Panc1 (cell line): ENCODE measurements at regions not wholly inside any gene's neighbourhood (a gene's known extent, or its start where the extent isn't known, plus 50 kb on each side); places are given as distances from the start of the nearest gene placed in this dataset.

Experiments
- ATAC-seq: fragments of 200-7000 bp; cut with Tn5 transposase; 2 replicates; pipeline ENCODE4 v1.9.1; 2020; ENCODE audit warnings: mild to moderate bottlenecking, moderate library complexity
- BruUV-seq: library from RNA; stranded (reverse); fragments of 400-500 nt; replicated peaks from 2 replicates; lab custom pipeline; 2021; lab: Mats Ljungman, UMichigan
- CTCF ChIA-PET: fragments of 300-600 bp; sonication (Branson Sonifier 250); formaldehyde crosslinking; loops from one replicate; lab custom pipeline; 2022; ENCODE audit warnings: antibody characterized with exemption; lab: Charles Lee
- POLR2A ChIA-PET: fragments of 300-600 bp; sonication (Branson Sonifier 250); formaldehyde crosslinking; loops from one replicate; lab custom pipeline; 2022; ENCODE audit warnings: antibody characterized with exemption; lab: Charles Lee
- DNase-seq: peaks from one replicate; pipeline ENCODE4 v3.0.0-alpha.2; 2010; ENCODE audit warnings: low read depth, low spot score
- H3K27ac ChIP-seq: 2 replicates; pipeline ENCODE4 v1.5.1; 2011; ENCODE audit warnings: mild to moderate bottlenecking, low read length, inconsistent platforms
- H3K27me3 ChIP-seq: fragments of 200-500 bp; sonication (Bioruptor generic); 2 replicates; pipeline ENCODE4 v1.6.0; 2014; ENCODE audit warnings: low read length, inconsistent platforms; ENCODE audit not compliant: control insufficient read depth, insufficient read depth
- H3K36me3 ChIP-seq: fragments of 200-500 bp; sonication (Bioruptor generic); 2 replicates; pipeline ENCODE4 v1.5.1; 2014; ENCODE audit warnings: inconsistent platforms, mild to moderate bottlenecking, low read length, moderate library complexity; ENCODE audit not compliant: control insufficient read depth, insufficient read depth
- H3K4me1 ChIP-seq: 2 replicates; pipeline ENCODE4 v1.5.1; 2011; ENCODE audit warnings: inconsistent platforms, mild to moderate bottlenecking, low read length, moderate library complexity; ENCODE audit not compliant: control insufficient read depth, insufficient read depth
- H3K4me3 ChIP-seq, 2 experiments: 2 replicates each; pipeline ENCODE4 v1.5.1; 2011 to 2012; ENCODE audit warnings: low read depth in 2 of 2, low read length in 2 of 2, mild to moderate bottlenecking in 2 of 2, inconsistent platforms in 1 of 2, moderate library complexity in 1 of 2
- H3K9me3 ChIP-seq: fragments of 200-500 bp; sonication (Bioruptor generic); 2 replicates; pipeline ENCODE4 v1.5.1; 2014; ENCODE audit warnings: low read depth, mild to moderate bottlenecking, inconsistent platforms, low read length, moderate library complexity; ENCODE audit not compliant: control insufficient read depth, insufficient read depth
- POLR2AphosphoS5 ChIP-seq: IDR thresholded peaks from 2 replicates; pipeline ENCODE4 v1.6.1; 2012; ENCODE audit warnings: mild to moderate bottlenecking, low read depth, low read length, moderate library complexity
- SIN3A ChIP-seq: IDR thresholded peaks from 2 replicates; pipeline ENCODE4 v1.6.1; 2012; ENCODE audit warnings: low read depth, mild to moderate bottlenecking, low read length, moderate library complexity, borderline replicate concordance; ENCODE audit not compliant: insufficient read depth
- TCF7L2 ChIP-seq: IDR thresholded peaks from 2 replicates; pipeline ENCODE4 v1.6.1; 2011; ENCODE audit warnings: mild to moderate bottlenecking, low read depth, low read length, inconsistent platforms
- in situ Hi-C: cut with HindIII; loops from 2 replicates; pipeline ENCODE4 v1.10.0; 2016; ENCODE audit warnings: low sequenced_read_pairs, low pct_unique_long_range_greater_than_20kb
- intact Hi-C: fragments of 100-400 bp; cut with micrococcal nuclease; formaldehyde crosslinking; loops from one replicate; pipeline ENCODE4 v1.10.0; 2022; ENCODE audit not compliant: unreplicated experiment
- TF ChIP-seq, protein P1 (sequence below), 2 experiments: IDR thresholded peaks; 2 replicates each; pipeline ENCODE4 v1.6.1; 2011 to 2012; ENCODE audit warnings: low read depth in 2 of 2, control low read depth in 1 of 2, low read length in 1 of 2, mild to moderate bottlenecking in 1 of 2, moderate library complexity in 1 of 2; ENCODE audit not compliant: insufficient read depth in 1 of 2
- TF ChIP-seq, protein P2 (sequence below): fragments of 450-650 bp; IDR thresholded peaks from 2 replicates; pipeline ENCODE4 v1.5.1; 2017; ENCODE audit warnings: mild to moderate bottlenecking

DNA sequence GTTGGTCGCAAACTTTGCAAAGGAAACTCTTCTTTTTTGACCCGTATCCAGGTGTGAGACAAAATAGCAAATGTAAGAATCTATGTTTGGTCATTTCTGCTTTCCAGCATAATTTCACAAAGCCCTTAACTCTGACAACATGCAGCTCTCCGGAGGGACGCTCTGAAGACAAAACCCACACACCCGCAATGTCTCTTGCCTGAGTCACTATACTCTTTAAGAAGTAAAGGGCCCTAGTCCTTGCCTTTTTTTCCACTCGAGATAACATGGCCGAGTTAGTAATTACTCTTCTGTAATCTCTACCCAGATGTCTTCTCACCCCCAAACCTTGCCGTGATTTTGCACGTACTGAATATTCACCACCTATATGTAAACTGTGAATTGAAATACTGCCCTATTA, 115.7 kb upstream of the ADAMTS9 start:
- CTCF ChIA-PET = no interaction called here
- TF ChIP-seq, protein P1, sequence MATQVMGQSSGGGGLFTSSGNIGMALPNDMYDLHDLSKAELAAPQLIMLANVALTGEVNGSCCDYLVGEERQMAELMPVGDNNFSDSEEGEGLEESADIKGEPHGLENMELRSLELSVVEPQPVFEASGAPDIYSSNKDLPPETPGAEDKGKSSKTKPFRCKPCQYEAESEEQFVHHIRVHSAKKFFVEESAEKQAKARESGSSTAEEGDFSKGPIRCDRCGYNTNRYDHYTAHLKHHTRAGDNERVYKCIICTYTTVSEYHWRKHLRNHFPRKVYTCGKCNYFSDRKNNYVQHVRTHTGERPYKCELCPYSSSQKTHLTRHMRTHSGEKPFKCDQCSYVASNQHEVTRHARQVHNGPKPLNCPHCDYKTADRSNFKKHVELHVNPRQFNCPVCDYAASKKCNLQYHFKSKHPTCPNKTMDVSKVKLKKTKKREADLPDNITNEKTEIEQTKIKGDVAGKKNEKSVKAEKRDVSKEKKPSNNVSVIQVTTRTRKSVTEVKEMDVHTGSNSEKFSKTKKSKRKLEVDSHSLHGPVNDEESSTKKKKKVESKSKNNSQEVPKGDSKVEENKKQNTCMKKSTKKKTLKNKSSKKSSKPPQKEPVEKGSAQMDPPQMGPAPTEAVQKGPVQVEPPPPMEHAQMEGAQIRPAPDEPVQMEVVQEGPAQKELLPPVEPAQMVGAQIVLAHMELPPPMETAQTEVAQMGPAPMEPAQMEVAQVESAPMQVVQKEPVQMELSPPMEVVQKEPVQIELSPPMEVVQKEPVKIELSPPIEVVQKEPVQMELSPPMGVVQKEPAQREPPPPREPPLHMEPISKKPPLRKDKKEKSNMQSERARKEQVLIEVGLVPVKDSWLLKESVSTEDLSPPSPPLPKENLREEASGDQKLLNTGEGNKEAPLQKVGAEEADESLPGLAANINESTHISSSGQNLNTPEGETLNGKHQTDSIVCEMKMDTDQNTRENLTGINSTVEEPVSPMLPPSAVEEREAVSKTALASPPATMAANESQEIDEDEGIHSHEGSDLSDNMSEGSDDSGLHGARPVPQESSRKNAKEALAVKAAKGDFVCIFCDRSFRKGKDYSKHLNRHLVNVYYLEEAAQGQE (IDR thresholded peaks at IDR 0.05; ENCODE audit: insufficient read depth in 1 of 2, low read depth in 2 of 2, low read length in 1 of 2) = no peak
- TF ChIP-seq POLR2AphosphoS5 = no peak
- no peak for TF ChIP-seq SIN3A
- TF ChIP-seq, protein P2, sequence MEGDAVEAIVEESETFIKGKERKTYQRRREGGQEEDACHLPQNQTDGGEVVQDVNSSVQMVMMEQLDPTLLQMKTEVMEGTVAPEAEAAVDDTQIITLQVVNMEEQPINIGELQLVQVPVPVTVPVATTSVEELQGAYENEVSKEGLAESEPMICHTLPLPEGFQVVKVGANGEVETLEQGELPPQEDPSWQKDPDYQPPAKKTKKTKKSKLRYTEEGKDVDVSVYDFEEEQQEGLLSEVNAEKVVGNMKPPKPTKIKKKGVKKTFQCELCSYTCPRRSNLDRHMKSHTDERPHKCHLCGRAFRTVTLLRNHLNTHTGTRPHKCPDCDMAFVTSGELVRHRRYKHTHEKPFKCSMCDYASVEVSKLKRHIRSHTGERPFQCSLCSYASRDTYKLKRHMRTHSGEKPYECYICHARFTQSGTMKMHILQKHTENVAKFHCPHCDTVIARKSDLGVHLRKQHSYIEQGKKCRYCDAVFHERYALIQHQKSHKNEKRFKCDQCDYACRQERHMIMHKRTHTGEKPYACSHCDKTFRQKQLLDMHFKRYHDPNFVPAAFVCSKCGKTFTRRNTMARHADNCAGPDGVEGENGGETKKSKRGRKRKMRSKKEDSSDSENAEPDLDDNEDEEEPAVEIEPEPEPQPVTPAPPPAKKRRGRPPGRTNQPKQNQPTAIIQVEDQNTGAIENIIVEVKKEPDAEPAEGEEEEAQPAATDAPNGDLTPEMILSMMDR = no peak
- no peak for TF ChIP-seq TCF7L2
- ATAC-seq (no peak), DNase-seq (no peak)
- intact Hi-C loops (no loop called here), in situ Hi-C loops (no loop called here)
- H3K27me3 ChIP-seq = no peaks in the 10 kb centered on the region
- BruUV-seq = no TSS peak
- no peak overlapping the region for H3K27ac ChIP-seq
- no peaks in the 10 kb centered on the region for H3K9me3 ChIP-seq
- H3K4me1 ChIP-seq = no peaks in the 10 kb centered on the region
- H3K4me3 ChIP-seq = no peak overlapping the region
- no peaks in the 10 kb centered on the region for H3K36me3 ChIP-seq
- POLR2A ChIA-PET = no interaction called here

DNA sequence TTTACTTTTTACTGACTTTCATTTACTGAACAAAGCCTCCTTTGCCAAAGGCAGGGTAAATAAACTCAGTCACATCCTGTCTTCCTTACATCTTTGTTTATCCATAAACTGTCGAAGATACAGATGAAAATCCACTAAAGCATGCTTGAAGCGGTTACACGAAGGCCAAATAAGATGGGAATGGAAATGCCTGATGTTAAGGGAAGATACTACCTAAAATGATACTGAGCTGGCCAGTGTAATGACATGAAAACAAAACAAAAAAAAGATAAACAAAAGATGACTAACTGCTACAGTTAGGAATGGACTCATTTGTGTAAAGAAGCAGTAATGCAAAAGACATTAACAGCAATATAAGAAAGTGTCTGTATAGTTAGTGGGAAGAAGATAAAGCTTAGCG, 114.7 kb upstream of the ADAMTS9 start:
- ChIA-PET POLR2A (no interaction called here), CTCF (no interaction called here)
- no peaks in the 10 kb centered on the region for H3K4me1 ChIP-seq
- ATAC-seq = no peak
- no peaks in the 10 kb centered on the region for H3K36me3 ChIP-seq
- intact Hi-C loops (no loop called here), in situ Hi-C loops (no loop called here)
- TF ChIP-seq, protein P2 = no peak
- TF ChIP-seq POLR2AphosphoS5 (no peak), SIN3A (no peak), TCF7L2 (no peak)
- TF ChIP-seq, protein P1 (IDR thresholded peaks at IDR 0.05; ENCODE audit: insufficient read depth in 1 of 2, low read depth in 2 of 2, low read length in 1 of 2) = no peak
- no peaks in the 10 kb centered on the region for H3K27me3 ChIP-seq
- no peak overlapping the region for H3K27ac ChIP-seq
- H3K4me3 ChIP-seq = no peak overlapping the region
- H3K9me3 ChIP-seq = no peaks in the 10 kb centered on the region
- DNase-seq = no peak
- BruUV-seq = no TSS peak
